ENCODE measurements at regions not wholly inside any gene's neighbourhood (a gene's known extent, or its start where the extent isn't known, plus 50 kb on each side); places are given as distances from the start of the nearest gene placed in this dataset.

DNA sequence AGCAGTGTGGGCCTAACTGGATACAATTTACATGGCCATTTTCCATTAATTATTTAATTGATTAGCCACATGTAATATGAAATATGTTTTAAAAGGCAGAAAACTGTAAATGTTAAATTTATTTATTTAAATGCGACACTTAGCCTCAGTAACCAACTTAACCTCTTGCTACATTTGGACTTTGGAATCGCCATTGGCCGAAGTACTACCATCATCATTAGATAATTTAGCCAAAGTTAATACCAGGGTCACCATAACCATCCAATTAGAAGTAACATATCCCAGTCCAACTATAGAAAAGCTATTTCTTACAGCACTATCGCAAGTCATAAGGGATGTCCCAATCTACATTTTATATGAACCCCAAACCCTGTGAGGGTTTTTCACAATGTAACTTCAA is 558.6 kb upstream of the IGFBP3 start:
- no peak overlapping the region for H3K4me3 ChIP-seq (ENCODE audit: control extremely low read depth in 1 of 5, extremely low read depth in 1 of 5, insufficient read depth in 1 of 5, low read depth in 2 of 5, low read length in 4 of 5)
- CTCF ChIA-PET = no interaction called here
- Mint-ChIP-seq H3K4me3 (no peak overlapping the region), H3K9me3 (ENCODE audit: insufficient read depth) (peaks cover 7% of the 10 kb centered on the region), H3K27ac (no peak overlapping the region), H3K4me1 (no peaks in the 10 kb centered on the region), H3K27me3 (no peaks in the 10 kb centered on the region)
- no peak overlapping the region for H3K27ac ChIP-seq (ENCODE audit: low read length in 2 of 2)
- POLR2A ChIA-PET = no interaction called here
- H3K4me2 ChIP-seq (replicated peaks; ENCODE audit: low read depth, low read length, poor library complexity, severe bottlenecking) = no peak overlapping the region
- H3K9ac ChIP-seq (ENCODE audit: low read length) = no peak overlapping the region
- DNase-seq = no peak
- H3K4me1 ChIP-seq (ENCODE audit: control insufficient read depth in 2 of 2, insufficient read depth in 2 of 2, low read length in 2 of 2) = no peaks in the 10 kb centered on the region
- TF ChIP-seq, protein P1, sequence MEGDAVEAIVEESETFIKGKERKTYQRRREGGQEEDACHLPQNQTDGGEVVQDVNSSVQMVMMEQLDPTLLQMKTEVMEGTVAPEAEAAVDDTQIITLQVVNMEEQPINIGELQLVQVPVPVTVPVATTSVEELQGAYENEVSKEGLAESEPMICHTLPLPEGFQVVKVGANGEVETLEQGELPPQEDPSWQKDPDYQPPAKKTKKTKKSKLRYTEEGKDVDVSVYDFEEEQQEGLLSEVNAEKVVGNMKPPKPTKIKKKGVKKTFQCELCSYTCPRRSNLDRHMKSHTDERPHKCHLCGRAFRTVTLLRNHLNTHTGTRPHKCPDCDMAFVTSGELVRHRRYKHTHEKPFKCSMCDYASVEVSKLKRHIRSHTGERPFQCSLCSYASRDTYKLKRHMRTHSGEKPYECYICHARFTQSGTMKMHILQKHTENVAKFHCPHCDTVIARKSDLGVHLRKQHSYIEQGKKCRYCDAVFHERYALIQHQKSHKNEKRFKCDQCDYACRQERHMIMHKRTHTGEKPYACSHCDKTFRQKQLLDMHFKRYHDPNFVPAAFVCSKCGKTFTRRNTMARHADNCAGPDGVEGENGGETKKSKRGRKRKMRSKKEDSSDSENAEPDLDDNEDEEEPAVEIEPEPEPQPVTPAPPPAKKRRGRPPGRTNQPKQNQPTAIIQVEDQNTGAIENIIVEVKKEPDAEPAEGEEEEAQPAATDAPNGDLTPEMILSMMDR (IDR thresholded peaks at IDR 0.05) = no peak
- TF ChIP-seq EZH2 (IDR thresholded peaks at IDR 0.05; ENCODE audit: borderline replicate concordance, insufficient read depth, low read depth, low read length, poor library complexity, severe bottlenecking) = no peak
- H3K79me2 ChIP-seq (ENCODE audit: control insufficient read depth, insufficient read depth, low read length) = no peaks in the 10 kb centered on the region
- H3K36me3 ChIP-seq (replicated peaks in 1 of 2; ENCODE audit: control extremely low read depth in 1 of 2, control insufficient read depth in 1 of 2, extremely low read depth in 1 of 2, insufficient read depth in 2 of 2, low read length in 1 of 2) = no peaks in the 10 kb centered on the region
- peaks cover 0 to 3% (median 0%) of the 10 kb centered on the region in 3 donors for H3K9me3 ChIP-seq (ENCODE audit: control extremely low read depth in 1 of 3, control insufficient read depth in 2 of 3, insufficient read depth in 1 of 3, low read length in 2 of 3)
- no peak for ATAC-seq (ENCODE audit: low read depth)
- H2AFZ ChIP-seq (ENCODE audit: insufficient read depth, low read depth, low read length, poor library complexity, severe bottlenecking) = no peak overlapping the region
- intact Hi-C loops (cut with micrococcal nuclease) = no loop called here
- H4K20me1 ChIP-seq (ENCODE audit: control insufficient read depth, insufficient read depth, low read length, poor library complexity, severe bottlenecking) = no peaks in the 10 kb centered on the region
- H3K27me3 ChIP-seq (replicated peaks in 1 of 4; ENCODE audit: control extremely low read depth in 1 of 4, control insufficient read depth in 3 of 4, insufficient read depth in 4 of 4, low read length in 3 of 4) = no peaks in the 10 kb centered on the region
- 94% methylated on average over 2 of the region's 4 CpGs for WGBS (ENCODE audit: insufficient coverage)

DNA sequence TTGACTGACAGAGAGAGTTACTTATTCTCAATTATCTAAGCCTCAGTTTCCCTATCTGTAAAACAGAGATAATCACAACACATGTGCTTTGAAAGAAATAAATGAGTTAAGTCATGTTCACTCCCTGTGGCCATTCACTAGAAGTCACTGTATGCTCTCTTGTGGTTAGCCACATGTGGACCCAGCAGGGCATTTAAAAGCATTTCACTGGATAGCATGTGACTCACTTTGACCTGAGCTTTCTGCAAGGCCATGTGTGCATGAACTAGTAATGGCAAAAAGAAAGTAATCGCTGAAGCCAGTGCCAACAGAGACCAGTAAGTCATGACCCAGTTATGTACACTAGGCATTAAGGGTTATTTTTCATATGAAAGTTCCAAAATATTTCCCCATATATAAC is 557.0 kb upstream of the IGFBP3 start:
- H3K9me3 Mint-ChIP-seq (ENCODE audit: insufficient read depth) = peaks cover 8% of the 10 kb centered on the region
- Histone ChIP-seq H3K9me3 (ENCODE audit: control extremely low read depth in 1 of 3, control insufficient read depth in 2 of 3, insufficient read depth in 1 of 3, low read length in 2 of 3) (peaks cover 0 to 3% (median 0%) of the 10 kb centered on the region in 3 donors), H4K20me1 (ENCODE audit: control insufficient read depth, insufficient read depth, low read length, poor library complexity, severe bottlenecking) (no peaks in the 10 kb centered on the region), H3K79me2 (ENCODE audit: control insufficient read depth, insufficient read depth, low read length) (no peaks in the 10 kb centered on the region), H3K27me3 (replicated peaks in 1 of 4; ENCODE audit: control extremely low read depth in 1 of 4, control insufficient read depth in 3 of 4, insufficient read depth in 4 of 4, low read length in 3 of 4) (no peaks in the 10 kb centered on the region), H3K36me3 (replicated peaks in 1 of 2; ENCODE audit: control extremely low read depth in 1 of 2, control insufficient read depth in 1 of 2, extremely low read depth in 1 of 2, insufficient read depth in 2 of 2, low read length in 1 of 2) (no peaks in the 10 kb centered on the region), H3K4me3 (ENCODE audit: control extremely low read depth in 1 of 5, extremely low read depth in 1 of 5, insufficient read depth in 1 of 5, low read depth in 2 of 5, low read length in 4 of 5) (no peak overlapping the region), H3K4me2 (replicated peaks; ENCODE audit: low read depth, low read length, poor library complexity, severe bottlenecking) (no peak overlapping the region), H3K4me1 (ENCODE audit: control insufficient read depth in 2 of 2, insufficient read depth in 2 of 2, low read length in 2 of 2) (no peaks in the 10 kb centered on the region), H3K9ac (ENCODE audit: low read length) (no peak overlapping the region), H3K27ac (ENCODE audit: low read length in 2 of 2) (no peak overlapping the region), H2AFZ (ENCODE audit: insufficient read depth, low read depth, low read length, poor library complexity, severe bottlenecking) (no peak overlapping the region)
- intact Hi-C loops (cut with micrococcal nuclease) = no loop called here
- DNase-seq (no peak), ATAC-seq (ENCODE audit: low read depth) (no peak)
- ChIA-PET POLR2A (no interaction called here), CTCF (no interaction called here)
- no peak for TF ChIP-seq EZH2 (IDR thresholded peaks at IDR 0.05; ENCODE audit: borderline replicate concordance, insufficient read depth, low read depth, low read length, poor library complexity, severe bottlenecking)
- TF ChIP-seq, protein P1 (IDR thresholded peaks at IDR 0.05) = no peak
- no peaks in the 10 kb centered on the region for H3K27me3 Mint-ChIP-seq
- no peak overlapping the region for H3K4me3 Mint-ChIP-seq
- WGBS (ENCODE audit: insufficient coverage) = no CpG with 5 or more reads among the region's 1 CpG
- no peaks in the 10 kb centered on the region for H3K4me1 Mint-ChIP-seq
- no peak overlapping the region for H3K27ac Mint-ChIP-seq
